Ascending aorta (tissue), 2 donors: ENCODE measurements at regions not wholly inside any gene's neighbourhood (a gene's known extent, or its start where the extent isn't known, plus 50 kb on each side); places are given as distances from the start of the nearest gene placed in this dataset.

ENCODE experiments used
- DNase-seq, 2 donors: peaks; one replicate each; pipeline ENCODE4 v3.0.0-alpha.2; 2019; ENCODE audit warnings: low spot score in 2 of 2
- H3K27ac ChIP-seq, 2 donors: fragments of 200-600 bp; sonication (generic); one replicate each; pipeline ENCODE4 v1.5.1; 2016 to 2017; ENCODE audit warnings: mild to moderate bottlenecking in 1 of 2
- H3K27me3 ChIP-seq: fragments of 200-600 bp; sonication (generic); one replicate; pipeline ENCODE4 v1.5.1; 2017
- H3K36me3 ChIP-seq, 2 donors: fragments of 200-600 bp; sonication (generic); one replicate each; pipeline ENCODE4 v1.5.1; 2016
- H3K4me1 ChIP-seq, 2 donors: fragments of 200-600 bp; sonication (generic); one replicate each; pipeline ENCODE4 v1.5.1; 2016 to 2017; ENCODE audit warnings: mild to moderate bottlenecking in 1 of 2
- H3K4me3 ChIP-seq, 2 donors: fragments of 200-600 bp; sonication (generic); one replicate each; pipeline ENCODE4 v1.5.1; 2016 to 2017; ENCODE audit warnings: mild to moderate bottlenecking in 1 of 2
- H3K9me3 ChIP-seq, 2 donors: fragments of 200-600 bp; sonication (generic); one replicate each; pipeline ENCODE4 v1.5.1; 2016
- intact Hi-C: fragments of 100-400 bp; cut with DNase I; formaldehyde crosslinking; loops from one replicate; pipeline ENCODE4 v1.15.1; 2023
- TF ChIP-seq, protein P1 (sequence below), 3 experiments: fragments of 200-600 bp in 2 of 3; fragments of 450-650 bp in 1 of 3; sonication (generic) in 2 of 3; IDR thresholded peaks; one replicate each; pipeline ENCODE4 v1.5.1; 2016 to 2019; ENCODE audit warnings: antibody characterized with exemption in 3 of 3, mild to moderate bottlenecking in 1 of 3, moderate library complexity in 1 of 3

DNA sequence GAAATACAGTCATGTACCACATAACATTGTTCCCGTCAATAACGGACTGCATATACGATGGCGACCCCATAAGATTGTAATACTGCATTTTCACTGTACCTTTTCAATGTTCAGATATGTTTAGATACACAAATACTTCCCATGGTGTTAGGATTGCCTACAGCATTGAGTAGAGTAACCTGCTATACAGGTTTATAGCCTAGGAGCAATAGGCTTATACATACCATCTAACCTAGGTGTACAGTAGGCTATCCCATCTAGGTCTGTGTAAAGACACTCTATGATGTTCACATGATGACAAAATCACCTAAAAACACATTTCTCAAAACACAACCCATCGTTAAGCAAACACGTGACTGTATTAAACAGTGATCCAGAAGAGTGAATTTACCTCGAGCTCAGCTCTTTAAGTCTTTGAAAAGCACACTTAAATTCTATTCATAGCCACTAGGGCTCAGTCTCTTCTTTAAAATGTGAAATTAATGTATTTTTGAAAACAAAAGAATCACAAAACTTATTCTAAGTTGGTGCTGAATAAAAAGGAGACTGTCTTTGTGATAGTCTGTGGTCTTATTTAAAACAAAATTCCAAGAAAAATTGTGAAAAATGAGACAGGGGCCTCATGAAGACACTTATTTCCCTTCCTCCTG is 239.1 kb upstream of the ARID2 start:
- H3K27me3 ChIP-seq = no peaks in the 10 kb centered on the region
- peaks cover 0 to 4% of the 10 kb centered on the region in 2 donors for H3K4me1 ChIP-seq
- no peak overlapping the region for H3K27ac ChIP-seq
- intact Hi-C loops = no loop called here
- H3K36me3 ChIP-seq = no peaks in the 10 kb centered on the region
- peaks cover 0 to 10% of the 10 kb centered on the region in 2 donors for H3K9me3 ChIP-seq
- H3K4me3 ChIP-seq = no peak overlapping the region
- no peak for DNase-seq
- TF ChIP-seq, protein P1, sequence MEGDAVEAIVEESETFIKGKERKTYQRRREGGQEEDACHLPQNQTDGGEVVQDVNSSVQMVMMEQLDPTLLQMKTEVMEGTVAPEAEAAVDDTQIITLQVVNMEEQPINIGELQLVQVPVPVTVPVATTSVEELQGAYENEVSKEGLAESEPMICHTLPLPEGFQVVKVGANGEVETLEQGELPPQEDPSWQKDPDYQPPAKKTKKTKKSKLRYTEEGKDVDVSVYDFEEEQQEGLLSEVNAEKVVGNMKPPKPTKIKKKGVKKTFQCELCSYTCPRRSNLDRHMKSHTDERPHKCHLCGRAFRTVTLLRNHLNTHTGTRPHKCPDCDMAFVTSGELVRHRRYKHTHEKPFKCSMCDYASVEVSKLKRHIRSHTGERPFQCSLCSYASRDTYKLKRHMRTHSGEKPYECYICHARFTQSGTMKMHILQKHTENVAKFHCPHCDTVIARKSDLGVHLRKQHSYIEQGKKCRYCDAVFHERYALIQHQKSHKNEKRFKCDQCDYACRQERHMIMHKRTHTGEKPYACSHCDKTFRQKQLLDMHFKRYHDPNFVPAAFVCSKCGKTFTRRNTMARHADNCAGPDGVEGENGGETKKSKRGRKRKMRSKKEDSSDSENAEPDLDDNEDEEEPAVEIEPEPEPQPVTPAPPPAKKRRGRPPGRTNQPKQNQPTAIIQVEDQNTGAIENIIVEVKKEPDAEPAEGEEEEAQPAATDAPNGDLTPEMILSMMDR (IDR thresholded peaks at IDR 0.05) = no peak

DNA sequence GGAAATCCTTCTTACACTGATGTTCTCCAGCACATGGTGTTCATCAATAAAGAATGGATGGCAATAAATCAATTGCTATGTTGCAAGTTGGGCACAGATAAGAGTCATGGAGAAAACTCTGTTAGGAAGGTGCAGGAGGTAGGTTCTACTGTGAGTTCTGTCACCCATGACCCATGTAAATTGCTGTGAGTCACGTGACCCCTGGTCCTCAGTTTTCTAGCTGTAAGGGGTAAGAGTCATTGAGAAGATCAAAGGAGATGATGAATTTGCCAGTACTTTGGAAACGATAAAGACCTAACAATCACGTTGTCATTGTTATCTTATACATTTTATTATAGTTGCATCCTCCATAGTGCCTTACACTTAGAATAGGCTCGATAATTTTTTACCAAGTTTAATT is 235.2 kb upstream of the ARID2 start:
- Histone ChIP-seq H3K27ac (no peak overlapping the region), H3K4me1 (no peaks in the 10 kb centered on the region), H3K27me3 (no peaks in the 10 kb centered on the region), H3K9me3 (peaks cover 0 to 10% of the 10 kb centered on the region in 2 donors), H3K36me3 (no peaks in the 10 kb centered on the region), H3K4me3 (no peak overlapping the region)
- intact Hi-C loops = no loop called here
- TF ChIP-seq, protein P1 (IDR thresholded peaks at IDR 0.05) = no peak
- DNase-seq = no peak

- H3K9me3 ChIP-seq = no peaks in the 10 kb centered on the region
- H3K36me3 ChIP-seq = no peaks in the 10 kb centered on the region
- DNase-seq = no peak
- H3K4me3 ChIP-seq = no peak overlapping the region
- H3K27ac ChIP-seq = no peak overlapping the region
- intact Hi-C loops = no loop called here
- H3K4me1 ChIP-seq = no peaks in the 10 kb centered on the region
- H3K27me3 ChIP-seq = no peaks in the 10 kb centered on the region
- TF ChIP-seq, protein P1 (IDR thresholded peaks at IDR 0.05) = no peak
Measured at GRCh38 chr12:45498645-45499044, 230.9 kb upstream of the ARID2 start.

- intact Hi-C loops = no loop called here
- Histone ChIP-seq H3K27me3 (no peaks in the 10 kb centered on the region), H3K36me3 (no peaks in the 10 kb centered on the region), H3K4me3 (no peak overlapping the region), H3K27ac (no peak overlapping the region), H3K4me1 (no peaks in the 10 kb centered on the region), H3K9me3 (no peaks in the 10 kb centered on the region)
- TF ChIP-seq, protein P1 (IDR thresholded peaks at IDR 0.05) = no peak
- no peak for DNase-seq
Measured at GRCh38 chr12:45502481-45503128, 226.9 kb upstream of the ARID2 start.

GRCh38 chr12:45503899-45504298 is 225.6 kb upstream of the ARID2 start:
- Histone ChIP-seq H3K9me3 (no peaks in the 10 kb centered on the region), H3K36me3 (no peaks in the 10 kb centered on the region), H3K27ac (no peak overlapping the region), H3K27me3 (no peaks in the 10 kb centered on the region), H3K4me1 (no peaks in the 10 kb centered on the region), H3K4me3 (no peak overlapping the region)
- intact Hi-C loops = no loop called here
- DNase-seq = no peak
- TF ChIP-seq, protein P1 (IDR thresholded peaks at IDR 0.05) = no peak
